ENCODE measurements at regions not wholly inside any gene's neighbourhood (a gene's known extent, or its start where the extent isn't known, plus 50 kb on each side); places are given as distances from the start of the nearest gene placed in this dataset.

DNA sequence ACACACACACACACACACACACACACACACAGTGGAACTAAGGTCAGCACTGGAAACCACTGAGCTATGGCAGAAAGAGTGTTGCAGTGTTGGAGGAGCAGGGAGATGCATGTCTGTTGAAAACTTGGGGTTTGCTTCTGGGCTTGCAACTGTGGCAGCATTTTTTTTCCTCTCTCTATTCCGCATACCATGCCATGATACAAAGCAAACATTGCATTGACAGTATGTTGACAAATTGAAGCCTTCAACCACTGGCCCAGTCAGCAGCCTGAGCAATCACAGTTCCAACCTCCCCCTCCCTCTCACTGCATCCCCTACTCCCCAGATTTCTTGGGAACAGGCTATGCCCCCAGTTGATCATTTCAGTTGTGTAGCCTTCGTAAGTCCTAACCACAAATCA lies 478.1 kb upstream of the WWC1 start:
- Histone ChIP-seq H3K9ac (ENCODE audit: low read length) (no peak overlapping the region), H3K4me3 (ENCODE audit: low read depth, low read length) (no peak overlapping the region), H3K9me3 (ENCODE audit: control insufficient read depth, insufficient read depth, low read depth, low read length) (no peaks in the 10 kb centered on the region), H3K4me1 (ENCODE audit: control insufficient read depth, insufficient read depth, low read length) (peaks cover 13% of the 10 kb centered on the region), H3K27me3 (ENCODE audit: control insufficient read depth, insufficient read depth, low read length) (no peaks in the 10 kb centered on the region), H3K36me3 (ENCODE audit: control insufficient read depth, insufficient read depth, low read length) (no peaks in the 10 kb centered on the region), H3K27ac (ENCODE audit: low read depth, low read length) (no peak overlapping the region)

- H3K4me1 ChIP-seq (ENCODE audit: control insufficient read depth, insufficient read depth, low read length) = peaks cover 13% of the 10 kb centered on the region
- no peak overlapping the region for H3K27ac ChIP-seq (ENCODE audit: low read depth, low read length)
- H3K9ac ChIP-seq (ENCODE audit: low read length) = no peak overlapping the region
Measured at GRCh38 chr5:167814040-167814439, 477.4 kb upstream of the WWC1 start.

GRCh38 chr5:167814828-167815227 lies 476.6 kb upstream of the WWC1 start:
- Histone ChIP-seq H3K9me3 (ENCODE audit: control insufficient read depth, insufficient read depth, low read depth, low read length) (no peaks in the 10 kb centered on the region), H3K27ac (ENCODE audit: low read depth, low read length) (no peak overlapping the region), H3K4me3 (ENCODE audit: low read depth, low read length) (no peak overlapping the region), H3K9ac (ENCODE audit: low read length) (no peak overlapping the region), H3K36me3 (ENCODE audit: control insufficient read depth, insufficient read depth, low read length) (no peaks in the 10 kb centered on the region), H3K4me1 (ENCODE audit: control insufficient read depth, insufficient read depth, low read length) (peaks cover 13% of the 10 kb centered on the region), H3K27me3 (ENCODE audit: control insufficient read depth, insufficient read depth, low read length) (no peaks in the 10 kb centered on the region)

More at GRCh38 chr5:167814040-167814439, 477.4 kb upstream of the WWC1 start:
- H3K36me3 ChIP-seq (ENCODE audit: control insufficient read depth, insufficient read depth, low read length) = no peaks in the 10 kb centered on the region
- H3K27me3 ChIP-seq (ENCODE audit: control insufficient read depth, insufficient read depth, low read length) = no peaks in the 10 kb centered on the region
- no peak overlapping the region for H3K4me3 ChIP-seq (ENCODE audit: low read depth, low read length)
- no peaks in the 10 kb centered on the region for H3K9me3 ChIP-seq (ENCODE audit: control insufficient read depth, insufficient read depth, low read depth, low read length)

- Histone ChIP-seq H3K4me3 (ENCODE audit: low read depth, low read length) (no peak overlapping the region), H3K27ac (ENCODE audit: low read depth, low read length) (no peak overlapping the region)
Measured at GRCh38 chr5:167816354-167816753, 475.1 kb upstream of the WWC1 start.

DNA sequence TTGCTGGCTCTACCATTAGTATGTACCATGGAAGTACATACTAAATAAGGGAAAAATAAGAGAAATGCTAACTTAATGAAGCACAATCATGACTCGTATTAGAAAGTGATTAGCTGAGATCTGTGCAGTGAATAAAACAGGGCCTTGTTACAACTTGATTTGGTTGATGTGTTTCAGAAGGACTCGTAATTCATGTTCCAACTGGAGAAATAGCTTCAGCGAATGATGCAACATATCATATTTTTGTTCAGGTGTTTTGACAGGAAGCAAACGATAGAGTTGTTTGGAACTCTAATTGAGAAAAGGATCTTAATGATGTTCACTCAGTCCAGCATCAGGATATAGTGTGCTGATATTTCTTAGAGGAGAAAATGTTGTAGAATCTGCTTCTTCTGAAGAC lies 474.6 kb upstream of the WWC1 start:
- Histone ChIP-seq H3K27me3 (ENCODE audit: control insufficient read depth, insufficient read depth, low read length) (no peaks in the 10 kb centered on the region), H3K4me1 (ENCODE audit: control insufficient read depth, insufficient read depth, low read length) (peaks cover 18% of the 10 kb centered on the region), H3K27ac (ENCODE audit: low read depth, low read length) (no peak overlapping the region), H3K9me3 (ENCODE audit: control insufficient read depth, insufficient read depth, low read depth, low read length) (no peaks in the 10 kb centered on the region), H3K36me3 (ENCODE audit: control insufficient read depth, insufficient read depth, low read length) (no peaks in the 10 kb centered on the region), H3K9ac (ENCODE audit: low read length) (no peak overlapping the region), H3K4me3 (ENCODE audit: low read depth, low read length) (no peak overlapping the region)

More at GRCh38 chr5:167816354-167816753, 475.1 kb upstream of the WWC1 start:
- no peaks in the 10 kb centered on the region for H3K27me3 ChIP-seq (ENCODE audit: control insufficient read depth, insufficient read depth, low read length)
- H3K9ac ChIP-seq (ENCODE audit: low read length) = no peak overlapping the region
- peaks cover 17% of the 10 kb centered on the region for H3K4me1 ChIP-seq (ENCODE audit: control insufficient read depth, insufficient read depth, low read length)
- H3K36me3 ChIP-seq (ENCODE audit: control insufficient read depth, insufficient read depth, low read length) = no peaks in the 10 kb centered on the region
- H3K9me3 ChIP-seq (ENCODE audit: control insufficient read depth, insufficient read depth, low read depth, low read length) = no peaks in the 10 kb centered on the region

- H3K9me3 ChIP-seq (ENCODE audit: control insufficient read depth, insufficient read depth, low read depth, low read length) = peaks cover 4% of the 10 kb centered on the region
- no peak overlapping the region for H3K4me3 ChIP-seq (ENCODE audit: low read depth, low read length)
- H3K9ac ChIP-seq (ENCODE audit: low read length) = no peak overlapping the region
- peaks cover 18% of the 10 kb centered on the region for H3K4me1 ChIP-seq (ENCODE audit: control insufficient read depth, insufficient read depth, low read length)
- no peaks in the 10 kb centered on the region for H3K27me3 ChIP-seq (ENCODE audit: control insufficient read depth, insufficient read depth, low read length)
- no peaks in the 10 kb centered on the region for H3K36me3 ChIP-seq (ENCODE audit: control insufficient read depth, insufficient read depth, low read length)
- H3K27ac ChIP-seq (ENCODE audit: low read depth, low read length) = no peak overlapping the region
Measured at GRCh38 chr5:167819406-167819805, 472.0 kb upstream of the WWC1 start.

GRCh38 chr5:167820101-167820990 lies 471.1 kb upstream of the WWC1 start:
- no peaks in the 10 kb centered on the region for H3K27me3 ChIP-seq (ENCODE audit: control insufficient read depth, insufficient read depth, low read length)
- peaks cover 4% of the 10 kb centered on the region for H3K9me3 ChIP-seq (ENCODE audit: control insufficient read depth, insufficient read depth, low read depth, low read length)
- peaks cover 13% of the 10 kb centered on the region for H3K4me1 ChIP-seq (ENCODE audit: control insufficient read depth, insufficient read depth, low read length)
- no peak overlapping the region for H3K4me3 ChIP-seq (ENCODE audit: low read depth, low read length)
- H3K9ac ChIP-seq (ENCODE audit: low read length) = no peak overlapping the region
- H3K27ac ChIP-seq (ENCODE audit: low read depth, low read length) = no peak overlapping the region
- H3K36me3 ChIP-seq (ENCODE audit: control insufficient read depth, insufficient read depth, low read length) = no peaks in the 10 kb centered on the region

DNA sequence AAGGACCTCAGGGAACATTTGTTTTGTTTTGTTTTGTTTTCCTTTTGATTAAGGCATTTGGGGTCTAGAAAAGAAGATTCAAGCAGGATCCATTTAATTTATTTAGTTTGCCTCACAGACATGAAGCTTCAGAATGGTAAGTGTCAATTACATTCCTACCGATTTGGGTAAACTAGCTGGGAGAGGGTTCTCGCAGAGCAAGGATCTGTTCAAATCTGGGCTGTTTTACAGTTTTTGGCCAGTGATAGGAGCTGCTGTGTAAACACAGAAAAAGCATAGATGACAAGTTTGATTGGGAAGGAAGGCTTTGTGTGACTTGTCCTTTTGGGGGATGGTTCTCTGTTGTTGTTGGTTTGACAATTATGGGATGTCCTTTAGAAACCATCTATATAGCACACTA lies 470.3 kb upstream of the WWC1 start:
- Histone ChIP-seq H3K36me3 (ENCODE audit: control insufficient read depth, insufficient read depth, low read length) (no peaks in the 10 kb centered on the region), H3K4me1 (ENCODE audit: control insufficient read depth, insufficient read depth, low read length) (peaks cover 7% of the 10 kb centered on the region), H3K9me3 (ENCODE audit: control insufficient read depth, insufficient read depth, low read depth, low read length) (peaks cover 4% of the 10 kb centered on the region), H3K9ac (ENCODE audit: low read length) (no peak overlapping the region), H3K27me3 (ENCODE audit: control insufficient read depth, insufficient read depth, low read length) (no peaks in the 10 kb centered on the region), H3K4me3 (ENCODE audit: low read depth, low read length) (no peak overlapping the region), H3K27ac (ENCODE audit: low read depth, low read length) (no peak overlapping the region)

- Histone ChIP-seq H3K9me3 (ENCODE audit: control insufficient read depth, insufficient read depth, low read depth, low read length) (peaks cover 4% of the 10 kb centered on the region), H3K9ac (ENCODE audit: low read length) (no peak overlapping the region), H3K4me3 (ENCODE audit: low read depth, low read length) (no peak overlapping the region), H3K36me3 (ENCODE audit: control insufficient read depth, insufficient read depth, low read length) (no peaks in the 10 kb centered on the region), H3K4me1 (ENCODE audit: control insufficient read depth, insufficient read depth, low read length) (peaks cover 5% of the 10 kb centered on the region; the same call in 1 of the 2 replicates), H3K27me3 (ENCODE audit: control insufficient read depth, insufficient read depth, low read length) (no peaks in the 10 kb centered on the region), H3K27ac (ENCODE audit: low read depth, low read length) (no peak overlapping the region)
Measured at GRCh38 chr5:167821669-167822068, 469.8 kb upstream of the WWC1 start.

DNA sequence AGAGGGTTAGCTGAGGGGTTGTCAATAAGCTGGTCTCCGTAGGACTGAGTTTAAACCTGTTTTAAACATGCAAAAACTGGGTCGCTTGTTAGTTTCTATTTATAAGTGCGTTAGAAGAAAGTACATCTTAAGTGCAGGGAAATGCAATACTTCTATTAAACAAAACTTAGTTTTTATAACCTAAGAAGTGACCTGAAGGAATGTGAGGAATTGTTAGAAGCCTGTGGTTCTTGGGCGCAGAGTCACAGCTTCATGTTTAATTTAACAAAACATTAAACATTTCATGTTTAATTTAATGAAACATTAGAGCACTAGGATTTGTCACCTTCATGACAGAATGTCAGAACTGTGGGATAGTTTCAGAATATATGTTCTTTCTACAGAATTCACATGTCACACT lies 469.2 kb upstream of the WWC1 start:
- peaks cover 5% of the 10 kb centered on the region; the same call in 1 of the 2 replicates for H3K4me1 ChIP-seq (ENCODE audit: control insufficient read depth, insufficient read depth, low read length)
- H3K27ac ChIP-seq (ENCODE audit: low read depth, low read length) = no peak overlapping the region
- peaks cover 4% of the 10 kb centered on the region for H3K9me3 ChIP-seq (ENCODE audit: control insufficient read depth, insufficient read depth, low read depth, low read length)
- H3K27me3 ChIP-seq (ENCODE audit: control insufficient read depth, insufficient read depth, low read length) = no peaks in the 10 kb centered on the region
- H3K9ac ChIP-seq (ENCODE audit: low read length) = no peak overlapping the region
- H3K4me3 ChIP-seq (ENCODE audit: low read depth, low read length) = no peak overlapping the region
- H3K36me3 ChIP-seq (ENCODE audit: control insufficient read depth, insufficient read depth, low read length) = no peaks in the 10 kb centered on the region

GRCh38 chr5:167823405-167823804 lies 468.0 kb upstream of the WWC1 start:
- H3K27me3 ChIP-seq (ENCODE audit: control insufficient read depth, insufficient read depth, low read length) = no peaks in the 10 kb centered on the region
- H3K27ac ChIP-seq (ENCODE audit: low read depth, low read length) = no peak overlapping the region
- no peak overlapping the region for H3K4me3 ChIP-seq (ENCODE audit: low read depth, low read length)
- H3K36me3 ChIP-seq (ENCODE audit: control insufficient read depth, insufficient read depth, low read length) = no peaks in the 10 kb centered on the region
- no peak overlapping the region for H3K9ac ChIP-seq (ENCODE audit: low read length)
- H3K4me1 ChIP-seq (ENCODE audit: control insufficient read depth, insufficient read depth, low read length) = peaks cover 5% of the 10 kb centered on the region; the same call in 1 of the 2 replicates
- peaks cover 4% of the 10 kb centered on the region for H3K9me3 ChIP-seq (ENCODE audit: control insufficient read depth, insufficient read depth, low read depth, low read length)
